ENCODE measurements at regions not wholly inside any gene's neighbourhood (a gene's known extent, or its start where the extent isn't known, plus 50 kb on each side); places are given as distances from the start of the nearest gene placed in this dataset.

GRCh38 chr5:74978345-74978744 lies 74.0 kb downstream of the GCNT4 start:
- TF ChIP-seq CTCF (IDR thresholded peaks at IDR 0.05; ENCODE audit: insufficient read depth, low read length, poor library complexity, severe bottlenecking) (no peak), EZH2phosphoT487 (conservative IDR thresholded peaks at IDR 0.05; ENCODE audit: low read length) (no peak)
